GM12872 (cell line): ENCODE measurements at regions not wholly inside any gene's neighbourhood (a gene's known extent, or its start where the extent isn't known, plus 50 kb on each side); places are given as distances from the start of the nearest gene placed in this dataset.

Experiments used
- TF ChIP-seq, protein P1 (sequence below): IDR thresholded peaks from 3 replicates; pipeline ENCODE4 v1.5.1; 2011; ENCODE audit warnings: low read depth, mild to moderate bottlenecking, low read length, moderate library complexity; ENCODE audit not compliant: insufficient read depth

DNA sequence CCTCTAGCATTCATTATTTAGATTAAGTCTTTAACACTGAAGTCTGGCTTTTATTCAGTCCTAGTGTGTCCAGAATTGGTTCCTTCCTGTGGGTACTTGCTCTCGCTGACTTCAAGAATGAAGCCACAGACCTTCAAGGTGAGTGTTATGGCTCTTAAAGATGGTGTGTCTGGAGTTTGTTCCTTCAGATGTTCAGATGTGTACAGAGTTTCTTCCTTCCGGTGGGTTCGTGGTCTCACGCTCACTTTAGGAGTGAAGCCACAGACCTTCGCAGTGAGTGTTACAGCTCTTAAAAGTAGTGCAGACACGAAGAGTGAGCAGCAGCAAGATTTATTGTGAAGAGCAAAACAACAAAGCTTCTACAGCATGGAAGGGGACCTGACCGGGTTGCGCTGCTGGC, 860.6 kb downstream of the STIM2 start:
- TF ChIP-seq, protein P1, sequence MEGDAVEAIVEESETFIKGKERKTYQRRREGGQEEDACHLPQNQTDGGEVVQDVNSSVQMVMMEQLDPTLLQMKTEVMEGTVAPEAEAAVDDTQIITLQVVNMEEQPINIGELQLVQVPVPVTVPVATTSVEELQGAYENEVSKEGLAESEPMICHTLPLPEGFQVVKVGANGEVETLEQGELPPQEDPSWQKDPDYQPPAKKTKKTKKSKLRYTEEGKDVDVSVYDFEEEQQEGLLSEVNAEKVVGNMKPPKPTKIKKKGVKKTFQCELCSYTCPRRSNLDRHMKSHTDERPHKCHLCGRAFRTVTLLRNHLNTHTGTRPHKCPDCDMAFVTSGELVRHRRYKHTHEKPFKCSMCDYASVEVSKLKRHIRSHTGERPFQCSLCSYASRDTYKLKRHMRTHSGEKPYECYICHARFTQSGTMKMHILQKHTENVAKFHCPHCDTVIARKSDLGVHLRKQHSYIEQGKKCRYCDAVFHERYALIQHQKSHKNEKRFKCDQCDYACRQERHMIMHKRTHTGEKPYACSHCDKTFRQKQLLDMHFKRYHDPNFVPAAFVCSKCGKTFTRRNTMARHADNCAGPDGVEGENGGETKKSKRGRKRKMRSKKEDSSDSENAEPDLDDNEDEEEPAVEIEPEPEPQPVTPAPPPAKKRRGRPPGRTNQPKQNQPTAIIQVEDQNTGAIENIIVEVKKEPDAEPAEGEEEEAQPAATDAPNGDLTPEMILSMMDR = no peak

DNA sequence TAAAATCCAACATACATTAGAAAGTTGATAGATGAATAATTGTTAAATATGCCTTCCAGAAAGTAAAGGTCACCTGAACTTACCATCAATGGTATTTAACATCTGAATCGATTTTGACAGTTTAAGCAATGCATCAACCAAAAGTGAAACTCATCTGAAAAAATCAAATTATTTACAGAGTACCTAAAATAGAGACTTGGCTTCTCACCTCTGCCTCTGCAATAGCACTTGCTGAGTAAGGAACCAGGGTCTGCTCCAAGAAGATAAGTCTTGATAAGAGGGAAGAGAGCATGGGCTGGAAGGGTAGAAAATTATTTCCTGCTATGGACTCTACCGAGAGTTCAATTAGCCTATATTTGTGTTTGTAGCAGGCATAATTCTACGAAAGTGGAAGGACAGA, 868.3 kb downstream of the STIM2 start:
- TF ChIP-seq, protein P1 = no peak

GRCh38 chr4:27742816-27743215, 882.2 kb downstream of the STIM2 start:
- TF ChIP-seq, protein P1 = no peak

GRCh38 chr4:27759611-27760575, 899.3 kb downstream of the STIM2 start:
- TF ChIP-seq, protein P1 = no peak

- TF ChIP-seq, protein P1 = no peak
These were observed 903.3 kb downstream of the STIM2 start for GRCh38 chr4:27763830-27764525.

DNA sequence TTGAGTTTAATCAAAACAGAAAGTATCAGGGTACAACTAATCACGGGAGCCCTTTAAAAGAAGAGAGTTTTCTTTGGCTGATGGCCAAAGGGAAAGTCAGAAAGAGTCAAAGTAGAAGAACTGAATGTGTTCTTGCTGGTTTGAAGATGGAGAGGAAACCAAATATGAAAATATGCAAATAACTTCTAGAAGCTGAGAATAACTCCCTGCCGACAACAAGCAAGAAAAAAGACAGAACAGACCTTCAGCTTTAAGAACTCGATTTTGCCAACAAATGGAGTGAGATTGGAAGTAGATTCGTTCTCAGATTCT, 903.8 kb downstream of the STIM2 start:
- TF ChIP-seq, protein P1 = no peak

- TF ChIP-seq, protein P1 = no peak
These were observed 910.3 kb downstream of the STIM2 start for GRCh38 chr4:27770895-27771294.
